ENCODE measurements at regions not wholly inside any gene's neighbourhood (a gene's known extent, or its start where the extent isn't known, plus 50 kb on each side); places are given as distances from the start of the nearest gene placed in this dataset.

- TF ChIP-seq, protein P1, sequence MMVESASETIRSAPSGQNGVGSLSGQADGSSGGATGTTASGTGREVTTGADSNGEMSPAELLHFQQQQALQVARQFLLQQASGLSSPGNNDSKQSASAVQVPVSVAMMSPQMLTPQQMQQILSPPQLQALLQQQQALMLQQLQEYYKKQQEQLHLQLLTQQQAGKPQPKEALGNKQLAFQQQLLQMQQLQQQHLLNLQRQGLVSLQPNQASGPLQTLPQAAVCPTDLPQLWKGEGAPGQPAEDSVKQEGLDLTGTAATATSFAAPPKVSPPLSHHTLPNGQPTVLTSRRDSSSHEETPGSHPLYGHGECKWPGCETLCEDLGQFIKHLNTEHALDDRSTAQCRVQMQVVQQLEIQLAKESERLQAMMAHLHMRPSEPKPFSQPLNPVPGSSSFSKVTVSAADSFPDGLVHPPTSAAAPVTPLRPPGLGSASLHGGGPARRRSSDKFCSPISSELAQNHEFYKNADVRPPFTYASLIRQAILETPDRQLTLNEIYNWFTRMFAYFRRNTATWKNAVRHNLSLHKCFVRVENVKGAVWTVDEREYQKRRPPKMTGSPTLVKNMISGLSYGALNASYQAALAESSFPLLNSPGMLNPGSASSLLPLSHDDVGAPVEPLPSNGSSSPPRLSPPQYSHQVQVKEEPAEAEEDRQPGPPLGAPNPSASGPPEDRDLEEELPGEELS (CRISPR knock-in tag; IDR thresholded peaks at IDR 0.05) = peak; percentile 26; the same call in 1 of the 2 replicates
- TF ChIP-seq ZNF138 (CRISPR knock-in tag; IDR thresholded peaks at IDR 0.05; ENCODE audit: low read depth) = no peak
- TF ChIP-seq MAZ (IDR thresholded peaks at IDR 0.05; ENCODE audit: borderline replicate concordance, low read depth, low read length) = no peak
- TF ChIP-seq MAZ (CRISPR knock-in tag; IDR thresholded peaks at IDR 0.05; ENCODE audit: low read depth) = 0 out of 2 replicates have a peak, but pooled peaks have one; percentile 15
- TF ChIP-seq, protein P2, sequence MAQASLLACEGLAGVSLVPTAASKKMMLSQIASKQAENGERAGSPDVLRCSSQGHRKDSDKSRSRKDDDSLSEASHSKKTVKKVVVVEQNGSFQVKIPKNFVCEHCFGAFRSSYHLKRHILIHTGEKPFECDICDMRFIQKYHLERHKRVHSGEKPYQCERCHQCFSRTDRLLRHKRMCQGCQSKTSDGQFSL (CRISPR knock-in tag; IDR thresholded peaks at IDR 0.05) = no peak
- TF ChIP-seq NKX3-1 (CRISPR knock-in tag; IDR thresholded peaks at IDR 0.05) = no peak
- TF ChIP-seq ZNF460 (CRISPR knock-in tag; IDR thresholded peaks at IDR 0.05; ENCODE audit: borderline replicate concordance) = no peak
- peak; percentile 82 for TF ChIP-seq NFYB (CRISPR knock-in tag; IDR thresholded peaks at IDR 0.05)
- no peak for TF ChIP-seq FOXJ3 (CRISPR knock-in tag; IDR thresholded peaks at IDR 0.05; ENCODE audit: borderline replicate concordance)
- TF ChIP-seq, protein P3, sequence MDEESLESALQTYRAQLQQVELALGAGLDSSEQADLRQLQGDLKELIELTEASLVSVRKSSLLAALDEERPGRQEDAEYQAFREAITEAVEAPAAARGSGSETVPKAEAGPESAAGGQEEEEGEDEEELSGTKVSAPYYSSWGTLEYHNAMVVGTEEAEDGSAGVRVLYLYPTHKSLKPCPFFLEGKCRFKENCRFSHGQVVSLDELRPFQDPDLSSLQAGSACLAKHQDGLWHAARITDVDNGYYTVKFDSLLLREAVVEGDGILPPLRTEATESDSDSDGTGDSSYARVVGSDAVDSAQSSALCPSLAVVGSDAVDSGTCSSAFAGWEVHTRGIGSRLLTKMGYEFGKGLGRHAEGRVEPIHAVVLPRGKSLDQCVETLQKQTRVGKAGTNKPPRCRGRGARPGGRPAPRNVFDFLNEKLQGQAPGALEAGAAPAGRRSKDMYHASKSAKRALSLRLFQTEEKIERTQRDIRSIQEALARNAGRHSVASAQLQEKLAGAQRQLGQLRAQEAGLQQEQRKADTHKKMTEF (CRISPR knock-in tag; IDR thresholded peaks at IDR 0.05) = no peak
- no peak for TF ChIP-seq PHF20 (CRISPR knock-in tag; IDR thresholded peaks at IDR 0.05)
- peak; percentile 88 for TF ChIP-seq FOXA3 (CRISPR knock-in tag; IDR thresholded peaks at IDR 0.05)
- peak; percentile 57; the same call in 1 of the 2 replicates for TF ChIP-seq FOXK1 (CRISPR knock-in tag; IDR thresholded peaks at IDR 0.05; ENCODE audit: borderline replicate concordance, low read depth)
- 0 out of 2 replicates have a peak, but pooled peaks have one; percentile 20 for TF ChIP-seq MIXL1 (CRISPR knock-in tag; IDR thresholded peaks at IDR 0.05)
- no peak for TF ChIP-seq ZNF772 (CRISPR knock-in tag; IDR thresholded peaks at IDR 0.05)
- TF ChIP-seq MED1 (CRISPR knock-in tag; IDR thresholded peaks at IDR 0.05) = 0 out of 2 replicates have a peak, but pooled peaks have one; percentile 5
- TF ChIP-seq NFYC (CRISPR knock-in tag; IDR thresholded peaks at IDR 0.05) = peak; percentile 89
- TF ChIP-seq ZFX (CRISPR knock-in tag; IDR thresholded peaks at IDR 0.05; ENCODE audit: low read depth) = peak; percentile 80
- TF ChIP-seq GATAD2A (CRISPR knock-in tag; IDR thresholded peaks at IDR 0.05) = 0 out of 2 replicates have a peak, but pooled peaks have one; percentile 30
- TF ChIP-seq, protein P4, sequence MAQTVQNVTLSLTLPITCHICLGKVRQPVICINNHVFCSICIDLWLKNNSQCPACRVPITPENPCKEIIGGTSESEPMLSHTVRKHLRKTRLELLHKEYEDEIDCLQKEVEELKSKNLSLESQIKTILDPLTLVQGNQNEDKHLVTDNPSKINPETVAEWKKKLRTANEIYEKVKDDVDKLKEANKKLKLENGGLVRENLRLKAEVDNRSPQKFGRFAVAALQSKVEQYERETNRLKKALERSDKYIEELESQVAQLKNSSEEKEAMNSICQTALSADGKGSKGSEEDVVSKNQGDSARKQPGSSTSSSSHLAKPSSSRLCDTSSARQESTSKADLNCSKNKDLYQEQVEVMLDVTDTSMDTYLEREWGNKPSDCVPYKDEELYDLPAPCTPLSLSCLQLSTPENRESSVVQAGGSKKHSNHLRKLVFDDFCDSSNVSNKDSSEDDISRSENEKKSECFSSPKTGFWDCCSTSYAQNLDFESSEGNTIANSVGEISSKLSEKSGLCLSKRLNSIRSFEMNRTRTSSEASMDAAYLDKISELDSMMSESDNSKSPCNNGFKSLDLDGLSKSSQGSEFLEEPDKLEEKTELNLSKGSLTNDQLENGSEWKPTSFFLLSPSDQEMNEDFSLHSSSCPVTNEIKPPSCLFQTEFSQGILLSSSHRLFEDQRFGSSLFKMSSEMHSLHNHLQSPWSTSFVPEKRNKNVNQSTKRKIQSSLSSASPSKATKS (CRISPR knock-in tag; IDR thresholded peaks at IDR 0.05) = no peak
- peak; percentile 85 for TF ChIP-seq PPARG (CRISPR knock-in tag; conservative IDR thresholded peaks at IDR 0.05)
- TF ChIP-seq ZNF431 (CRISPR knock-in tag; IDR thresholded peaks at IDR 0.05; ENCODE audit: borderline replicate concordance, low read depth) = no peak
- no peak for TF ChIP-seq ETV6 (CRISPR knock-in tag; conservative IDR thresholded peaks at IDR 0.05)
- TF ChIP-seq SAP130 (CRISPR knock-in tag; IDR thresholded peaks at IDR 0.05; ENCODE audit: low read depth) = peak; percentile 32; the same call in 1 of the 2 replicates
- peak; percentile 18; the same call in 1 of the 2 replicates for TF ChIP-seq ZNF788 (CRISPR knock-in tag; IDR thresholded peaks at IDR 0.05; ENCODE audit: borderline replicate concordance)
- TF ChIP-seq MYPOP (CRISPR knock-in tag; IDR thresholded peaks at IDR 0.05) = no peak
Observed at GRCh38 chr20:17822039-17822438, 122.3 kb downstream of the BANF2 start (continued).

All from HepG2 (cell line).